K562 (cell line): ENCODE measurements at regions not wholly inside any gene's neighbourhood (a gene's known extent, or its start where the extent isn't known, plus 50 kb on each side); places are given as distances from the start of the nearest gene placed in this dataset.

Experiments
- ATAC-seq: fragments of 200-7000 bp; cut with Tn5 transposase; 3 replicates; pipeline ENCODE4 v1.9.1; 2020; ENCODE audit warnings: moderate library complexity
- BruUV-seq: library from RNA; stranded (reverse); fragments of 400-500 nt; replicated peaks from 2 replicates; lab custom pipeline; 2021; lab: Mats Ljungman, UMichigan
- CTCF ChIA-PET: fragments of 300-600 bp; formaldehyde crosslinking; extraction: SDS; loops from one replicate; lab custom pipeline; 2021; ENCODE audit warnings: low intra/inter-chr PET ratio; lab: Yijun Ruan, JAX
- POLR2A ChIA-PET: fragments of 300-600, 350-650 bp; sonication (Branson Sonifier 250); formaldehyde crosslinking; extraction: SDS; loops from one replicate; lab custom pipeline; 2021; ENCODE audit warnings: antibody characterized with exemption, inconsistent platforms; lab: Yijun Ruan, JAX
- DNase-seq, 4 experiments: peaks; one replicate each; pipeline versions ENCODE4 v3.0.0 to v3.0.0-alpha.2; 2011 to 2018; ENCODE audit warnings: low spot score in 3 of 4, mixed read lengths in 3 of 4; ENCODE audit errors: extremely low read depth in 1 of 4
- FAIRE-seq: peaks from 2 replicates; lab custom pipeline; 2011; peaks lifted over from hg19 to GRCh38; lab: Jason Lieb, UNC
- H2AFZ ChIP-seq: 2 replicates; pipeline ENCODE4 v1.6.0; 2011; ENCODE audit warnings: low read depth, low read length, control low read depth, inconsistent platforms
- H3K27ac ChIP-seq: fragments of 200-600 bp; 3 replicates; pipeline ENCODE4 v1.8.0; 2011; ENCODE audit warnings: low read depth, mild to moderate bottlenecking, control low read depth, inconsistent platforms, low read length, moderate library complexity, mixed read lengths; ENCODE audit errors: extremely low read depth
- H3K27me3 ChIP-seq, 2 experiments: fragments of 300-600 bp in 1 of 2; 2 replicates in 1 of 2; 3 replicates in 1 of 2; pipeline versions ENCODE4 v1.6.0 to v1.8.0; 2011; ENCODE audit warnings: inconsistent platforms in 2 of 2, low read length in 2 of 2, mild to moderate bottlenecking in 1 of 2, mixed read lengths in 1 of 2, moderate library complexity in 1 of 2; ENCODE audit not compliant: control insufficient read depth in 2 of 2, insufficient read depth in 2 of 2
- H3K36me3 ChIP-seq: fragments of 300-600 bp; 3 replicates; pipeline ENCODE4 v1.8.0; 2011; ENCODE audit warnings: mild to moderate bottlenecking, low read length, inconsistent platforms; ENCODE audit not compliant: control insufficient read depth, insufficient read depth
- H3K4me1 ChIP-seq, 2 experiments: fragments of 200-600 bp in 1 of 2; replicated peaks in 1 of 2; 2 replicates in 1 of 2; 3 replicates in 1 of 2; pipeline versions ENCODE4 v1.5.1 to v1.8.0; 2011; ENCODE audit warnings: inconsistent platforms in 2 of 2, low read length in 2 of 2, mild to moderate bottlenecking in 1 of 2, mixed read lengths in 1 of 2, moderate library complexity in 1 of 2; ENCODE audit not compliant: control insufficient read depth in 2 of 2, insufficient read depth in 2 of 2
- H3K4me2 ChIP-seq: 2 replicates; pipeline ENCODE4 v1.6.1; 2011; ENCODE audit warnings: low read length, control low read depth, inconsistent platforms, mixed read lengths; ENCODE audit not compliant: insufficient read depth
- H3K4me3 ChIP-seq: fragments of 200-600 bp; sonication (generic), shearing (Covaris generic); 2 replicates; pipeline ENCODE4 v1.5.1; 2016; ENCODE audit warnings: control low read depth, inconsistent platforms
- H3K79me2 ChIP-seq: fragments of 200-600 bp; 3 replicates; pipeline ENCODE4 v1.8.0; 2011; ENCODE audit warnings: low read length, inconsistent platforms; ENCODE audit not compliant: control insufficient read depth, insufficient read depth
- H3K9ac ChIP-seq, 2 experiments: 2 replicates each; pipeline versions ENCODE4 v1.6.0 to v1.6.1; 2011; ENCODE audit warnings: low read depth in 2 of 2, low read length in 2 of 2, control low read depth in 1 of 2, inconsistent platforms in 1 of 2, mild to moderate bottlenecking in 1 of 2, mixed read lengths in 1 of 2; ENCODE audit not compliant: insufficient read depth in 1 of 2
- H3K9me1 ChIP-seq: one replicate; pipeline ENCODE4 v1.6.0; 2011; ENCODE audit warnings: inconsistent platforms, mild to moderate bottlenecking, low read length, moderate library complexity; ENCODE audit not compliant: control insufficient read depth, insufficient read depth
- H3K9me3 ChIP-seq: replicated peaks from 2 replicates; pipeline ENCODE4 v1.5.1; 2011; ENCODE audit warnings: low read depth, low read length, inconsistent platforms; ENCODE audit not compliant: control insufficient read depth, insufficient read depth
- H4K20me1 ChIP-seq: replicated peaks from 2 replicates; pipeline ENCODE4 v1.6.1; 2011; ENCODE audit warnings: low read length, inconsistent platforms, mixed read lengths; ENCODE audit not compliant: control insufficient read depth, insufficient read depth
- FOSL1 ChIP-seq: fragments of 200-800 bp; sonication (Bioruptor generic); conservative IDR thresholded peaks from 2 replicates; pipeline ENCODE4 v1.6.1; 2016; ENCODE audit warnings: missing genetic modification characterization, missing compliant biosample characterization
- HNRNPUL1 ChIP-seq: fragments of 200-400 bp; formaldehyde crosslinking; IDR thresholded peaks from 2 replicates; pipeline ENCODE4 v1.6.1; 2017; ENCODE audit warnings: low read length
- ILF3 ChIP-seq: fragments of 450-650 bp; IDR thresholded peaks from 2 replicates; pipeline ENCODE4 v1.6.1; 2018; ENCODE audit warnings: antibody characterized with exemption, mild to moderate bottlenecking, moderate library complexity, borderline replicate concordance
- MYC ChIP-seq, 2 experiments: fragments of 250-450 bp in 1 of 2; sonication (Bioruptor Pico) in 1 of 2; IDR thresholded peaks; 2 replicates each; pipeline versions ENCODE4 v1.5.1 to v1.6.1; 2012 to 2021; ENCODE audit warnings: low read depth in 2 of 2, borderline replicate concordance in 1 of 2, improper control_type of control experiment in 1 of 2, low read length in 1 of 2, mild to moderate bottlenecking in 1 of 2, moderate library complexity in 1 of 2
- PHF20 ChIP-seq: fragments of 450-650 bp; IDR thresholded peaks from 2 replicates; pipeline ENCODE4 v1.6.1; 2018; ENCODE audit not compliant: partially characterized antibody
- PPARD ChIP-seq: fragments of 250-450 bp; sonication (Bioruptor Pico); IDR thresholded peaks from 2 replicates; pipeline ENCODE4 v1.8.0; 2022; ENCODE audit warnings: inconsistent platforms, mild to moderate bottlenecking, moderate library complexity
- RBM14 ChIP-seq: fragments of 200-400 bp; formaldehyde crosslinking; IDR thresholded peaks from 2 replicates; pipeline ENCODE4 v1.6.1; 2018; ENCODE audit warnings: low read depth, mild to moderate bottlenecking, low read length, moderate library complexity, borderline replicate concordance; ENCODE audit not compliant: insufficient read depth
- RFX1 ChIP-seq: fragments of 450-650 bp; IDR thresholded peaks from 2 replicates; pipeline ENCODE4 v1.6.1; 2016; ENCODE audit warnings: mild to moderate bottlenecking, moderate library complexity
- SETDB1 ChIP-seq: IDR thresholded peaks from one replicate; pipeline ENCODE4 v1.6.1; 2012; ENCODE audit warnings: low read length, control low read depth, inconsistent platforms
- STAT5A ChIP-seq: IDR thresholded peaks from 2 replicates; pipeline ENCODE4 v1.6.1; 2012; ENCODE audit warnings: low read length, inconsistent platforms, borderline replicate concordance
- ZFP1 ChIP-seq: fragments of 450-650 bp; formaldehyde crosslinking; IDR thresholded peaks from 2 replicates; pipeline ENCODE4 v1.4.0; 2020; ENCODE audit warnings: mild to moderate bottlenecking, mixed read lengths
- ZNF507 ChIP-seq: conservative IDR thresholded peaks from 2 replicates; pipeline ENCODE4 v1.6.1; 2017; ENCODE audit warnings: missing genetic modification characterization, missing compliant biosample characterization
- WGBS: fragments of 100-300 bp; shearing (Covaris generic); methylation state at CpG from one replicate; pipeline ENCODE4 v1.1.6; 2016; ENCODE audit warnings: low coverage, mixed read lengths; ENCODE audit not compliant: insufficient coverage; ENCODE audit errors: missing lambda C conversion rate; 5-methylcytosine and 5-hydroxymethylcytosine counted together
- in situ Hi-C: fragments of 300-500 bp; cut with MboI; formaldehyde crosslinking; loops from 4 replicates; pipeline ENCODE4 v1.15.0; 2018; ENCODE audit warnings: inconsistent platforms, mixed read lengths
- intact Hi-C: fragments of 100-400 bp; cut with micrococcal nuclease; formaldehyde crosslinking; loops from 2 replicates; pipeline ENCODE4 v1.14.2; 2022
- TF ChIP-seq, protein P1 (sequence below): fragments of 250-450 bp; sonication (Bioruptor Pico); IDR thresholded peaks from 2 replicates; pipeline ENCODE4 v1.5.0; 2021; ENCODE audit warnings: mild to moderate bottlenecking, moderate library complexity

DNA sequence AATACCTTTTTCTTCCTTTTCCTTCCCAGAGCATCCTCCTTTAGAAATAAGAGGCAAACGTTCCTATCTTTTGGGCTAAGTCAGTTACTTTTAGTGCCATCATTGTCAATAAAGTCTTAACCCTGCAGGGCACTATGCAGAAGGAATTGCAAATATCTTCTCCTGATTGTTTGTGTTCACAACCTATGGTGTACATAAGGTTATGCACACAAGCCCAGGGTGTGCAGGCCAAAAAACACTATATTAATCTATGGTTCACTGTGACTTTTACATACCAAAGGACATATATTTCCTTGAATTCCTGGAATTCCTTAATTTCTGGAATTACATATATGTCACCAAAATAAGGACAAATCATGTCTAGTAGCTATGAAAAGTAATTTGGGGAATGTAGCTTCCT, 493.5 kb downstream of the MTRR start:
- Histone ChIP-seq H3K9me1 (no peaks in the 10 kb centered on the region), H3K9ac (no peak overlapping the region), H3K9me3 (no peaks in the 10 kb centered on the region; the same call in 1 of the 2 replicates), H3K4me1 (no peaks in the 10 kb centered on the region), H3K27me3 (no peaks in the 10 kb centered on the region), H3K79me2 (no peaks in the 10 kb centered on the region), H3K27ac (no peak overlapping the region), H3K4me2 (no peak overlapping the region), H2AFZ (no peak overlapping the region), H4K20me1 (no peaks in the 10 kb centered on the region), H3K4me3 (no peak overlapping the region), H3K36me3 (no peaks in the 10 kb centered on the region)
- ChIA-PET POLR2A (no interaction called here), CTCF (no interaction called here)
- BruUV-seq, result no TSS peak
- FAIRE-seq, result no peak
- intact Hi-C loops (no loop called here), in situ Hi-C loops (no loop called here)
- 0% methylated on average over 1 of the region's 1 CpG for WGBS
- no peak for DNase-seq
- TF ChIP-seq PHF20, result no peak
- TF ChIP-seq RFX1, result no peak
- TF ChIP-seq FOSL1, result no peak
- TF ChIP-seq ZFP1 (CRISPR knock-in tag), result no peak
- TF ChIP-seq PPARD (CRISPR knock-in tag), result no peak
- no peak for ATAC-seq

DNA sequence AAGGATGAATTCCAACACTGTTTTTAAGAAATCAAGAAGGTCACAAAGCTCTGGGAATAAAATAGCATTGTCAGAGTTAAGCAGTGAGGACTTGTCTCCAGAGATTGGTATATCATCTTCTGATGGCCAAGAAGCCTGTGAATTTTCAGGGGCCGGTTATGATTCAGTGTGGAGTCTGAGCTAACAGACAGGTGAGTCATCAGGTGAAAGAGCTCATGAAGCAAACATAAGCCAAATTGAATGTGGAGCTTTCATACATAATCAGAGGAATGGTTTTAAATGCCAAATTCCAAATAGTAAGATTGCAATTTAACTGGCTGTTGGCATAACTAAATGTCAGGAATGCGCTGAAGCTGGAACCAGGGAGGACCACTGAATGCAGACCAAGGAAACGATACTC, 494.2 kb downstream of the MTRR start:
- H3K4me1 ChIP-seq, result no peaks in the 10 kb centered on the region
- intact Hi-C loops, result no loop called here
- ATAC-seq (no peak), FAIRE-seq (no peak), DNase-seq (no peak)
- H3K9me3 ChIP-seq, result no peaks in the 10 kb centered on the region; the same call in 1 of the 2 replicates
- no peak overlapping the region for H3K9ac ChIP-seq
- CTCF ChIA-PET, result no interaction called here
- BruUV-seq, result no TSS peak
- POLR2A ChIA-PET, result no interaction called here
- H2AFZ ChIP-seq, result no peak overlapping the region
- H3K27ac ChIP-seq, result no peak overlapping the region
- H3K4me2 ChIP-seq, result no peak overlapping the region
- H3K4me3 ChIP-seq, result no peak overlapping the region
- no peaks in the 10 kb centered on the region for H4K20me1 ChIP-seq
- no peaks in the 10 kb centered on the region for H3K79me2 ChIP-seq
- in situ Hi-C loops, result no loop called here
- 0% methylated on average over 3 of the region's 3 CpGs for WGBS
- H3K36me3 ChIP-seq, result no peaks in the 10 kb centered on the region
- H3K27me3 ChIP-seq, result no peaks in the 10 kb centered on the region
- no peaks in the 10 kb centered on the region for H3K9me1 ChIP-seq
- TF ChIP-seq ILF3 (no peak), STAT5A (no peak), ZNF507 (tag) (no peak), MYC (IDR thresholded peaks at IDR 0.05; ENCODE audit: low read depth, low read length) (no peak), MYC (CRISPR knock-in tag; IDR thresholded peaks at IDR 0.05; ENCODE audit: borderline replicate concordance, low read depth) (no peak), HNRNPUL1 (no peak), SETDB1 (no peak), RBM14 (no peak)
- TF ChIP-seq, protein P1, sequence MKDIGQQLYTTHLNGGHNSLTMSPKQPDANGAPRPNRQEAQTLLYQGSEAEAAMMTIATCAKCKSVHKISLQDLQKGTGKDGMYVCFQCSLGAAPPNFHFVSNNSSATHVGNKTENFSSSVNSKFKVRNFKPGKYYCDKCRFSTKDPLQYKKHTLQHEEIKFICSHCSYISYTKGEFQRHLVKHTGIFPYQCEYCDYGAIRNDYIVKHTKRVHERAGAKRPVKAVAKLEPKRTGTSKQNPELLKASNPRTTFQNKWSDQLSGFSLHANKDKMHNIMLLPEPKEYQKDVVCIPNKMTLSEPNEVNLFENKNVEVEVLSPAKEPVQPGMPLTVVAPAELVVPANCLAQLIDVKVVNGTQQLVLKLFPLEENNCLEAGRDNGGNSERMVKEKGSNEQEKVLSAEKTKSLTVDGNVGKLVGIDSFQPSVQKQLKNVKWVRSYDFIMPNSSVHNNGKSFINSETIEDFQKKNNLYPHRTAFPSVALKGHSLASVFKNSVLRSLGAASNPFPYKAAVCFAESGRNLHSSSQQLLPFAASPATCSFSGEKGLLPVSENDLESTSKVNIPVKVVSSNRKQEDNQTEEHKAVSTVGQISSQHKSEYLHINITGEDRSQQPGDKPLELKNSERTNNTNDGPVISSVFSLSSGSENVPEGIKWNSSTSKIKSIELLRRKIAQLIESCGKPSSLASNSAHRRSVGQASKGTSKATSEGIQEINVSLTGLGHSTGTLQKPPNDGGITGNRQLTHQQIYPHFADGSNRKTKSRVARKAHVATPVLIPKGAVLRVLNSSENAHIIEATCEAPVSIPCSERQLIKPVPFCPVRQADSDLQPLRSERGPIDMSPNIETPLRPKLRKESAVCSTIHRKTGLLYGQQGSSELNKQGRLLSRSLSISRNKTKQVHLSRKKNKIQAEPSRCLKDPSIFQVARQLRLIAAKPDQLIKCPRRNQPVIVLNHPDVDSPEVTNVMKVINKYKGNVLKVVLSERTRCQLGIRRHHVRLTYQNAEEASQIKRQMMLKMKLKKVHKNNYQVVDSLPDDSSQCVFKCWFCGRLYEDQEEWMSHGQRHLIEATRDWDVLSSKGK, result no peak
